ENCODE measurements at regions not wholly inside any gene's neighbourhood (a gene's known extent, or its start where the extent isn't known, plus 50 kb on each side); places are given as distances from the start of the nearest gene placed in this dataset.

DNA sequence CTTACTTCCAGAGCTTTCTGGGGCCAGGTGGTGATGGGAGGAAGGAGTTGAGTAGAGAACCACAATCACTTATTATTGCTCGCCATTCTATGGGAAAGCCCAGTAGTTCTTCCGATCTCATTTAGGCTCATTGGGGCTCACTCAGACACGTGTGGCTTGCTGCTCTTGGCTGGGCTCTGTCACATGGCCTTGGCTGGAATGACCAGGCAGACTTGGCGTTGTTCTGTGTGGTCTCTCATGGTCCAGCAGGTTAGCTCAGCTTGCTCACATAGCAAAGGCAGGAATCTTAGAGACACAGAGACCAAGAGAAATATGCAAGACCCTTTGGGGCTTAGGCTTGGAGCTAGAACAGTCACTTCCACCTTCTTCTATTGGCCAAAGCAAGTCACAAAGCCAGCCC lies 261.2 kb downstream of the LOXHD1 start:
- H3K27ac ChIP-seq: no peak overlapping the region
- WGBS, 2 donors: 92 to 95% methylated on average over 4 of the region's 4 CpGs
- TF ChIP-seq POLR2A (IDR thresholded peaks at IDR 0.05) (no peak), EP300 (IDR thresholded peaks at IDR 0.05) (no peak)
- TF ChIP-seq, protein P1, sequence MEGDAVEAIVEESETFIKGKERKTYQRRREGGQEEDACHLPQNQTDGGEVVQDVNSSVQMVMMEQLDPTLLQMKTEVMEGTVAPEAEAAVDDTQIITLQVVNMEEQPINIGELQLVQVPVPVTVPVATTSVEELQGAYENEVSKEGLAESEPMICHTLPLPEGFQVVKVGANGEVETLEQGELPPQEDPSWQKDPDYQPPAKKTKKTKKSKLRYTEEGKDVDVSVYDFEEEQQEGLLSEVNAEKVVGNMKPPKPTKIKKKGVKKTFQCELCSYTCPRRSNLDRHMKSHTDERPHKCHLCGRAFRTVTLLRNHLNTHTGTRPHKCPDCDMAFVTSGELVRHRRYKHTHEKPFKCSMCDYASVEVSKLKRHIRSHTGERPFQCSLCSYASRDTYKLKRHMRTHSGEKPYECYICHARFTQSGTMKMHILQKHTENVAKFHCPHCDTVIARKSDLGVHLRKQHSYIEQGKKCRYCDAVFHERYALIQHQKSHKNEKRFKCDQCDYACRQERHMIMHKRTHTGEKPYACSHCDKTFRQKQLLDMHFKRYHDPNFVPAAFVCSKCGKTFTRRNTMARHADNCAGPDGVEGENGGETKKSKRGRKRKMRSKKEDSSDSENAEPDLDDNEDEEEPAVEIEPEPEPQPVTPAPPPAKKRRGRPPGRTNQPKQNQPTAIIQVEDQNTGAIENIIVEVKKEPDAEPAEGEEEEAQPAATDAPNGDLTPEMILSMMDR (IDR thresholded peaks at IDR 0.05): no peak
- H3K36me3 ChIP-seq: no peaks in the 10 kb centered on the region
- H3K27me3 ChIP-seq: no peaks in the 10 kb centered on the region
- no peak overlapping the region for H3K4me3 ChIP-seq
- H3K9me3 ChIP-seq: no peaks in the 10 kb centered on the region
- no peaks in the 10 kb centered on the region for H3K4me1 ChIP-seq
- DNase-seq (ENCODE audit: low spot score in 2 of 2): no peak

DNA sequence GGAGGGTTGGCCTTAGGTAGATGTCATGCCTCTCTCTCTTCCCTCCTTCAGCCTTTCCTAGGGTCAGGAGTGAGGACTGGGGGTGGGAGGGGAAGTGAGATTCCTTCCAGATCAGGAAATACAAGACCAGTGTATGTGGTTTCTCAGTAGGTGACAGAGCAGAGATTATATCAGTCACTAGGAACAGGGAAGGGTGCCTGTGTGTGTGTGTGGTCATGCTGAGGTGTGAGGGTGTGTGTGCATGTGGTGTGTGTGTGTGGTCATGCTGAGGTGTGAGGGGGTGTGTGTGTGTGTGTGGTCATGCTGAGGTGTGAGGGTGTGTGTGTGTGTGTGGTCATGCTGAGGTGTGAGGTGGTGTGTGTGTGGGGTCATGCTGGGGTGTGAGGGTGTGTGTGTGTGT lies 259.8 kb downstream of the LOXHD1 start:
- H3K27me3 ChIP-seq: no peaks in the 10 kb centered on the region
- no peaks in the 10 kb centered on the region for H3K4me1 ChIP-seq
- H3K4me3 ChIP-seq: no peak overlapping the region
- no peaks in the 10 kb centered on the region for H3K9me3 ChIP-seq
- TF ChIP-seq, protein P1 (IDR thresholded peaks at IDR 0.05): no peak
- TF ChIP-seq POLR2A (IDR thresholded peaks at IDR 0.05) (no peak), EP300 (IDR thresholded peaks at IDR 0.05) (no peak)
- H3K36me3 ChIP-seq: no peaks in the 10 kb centered on the region
- DNase-seq (ENCODE audit: low spot score in 2 of 2): no peak
- no peak overlapping the region for H3K27ac ChIP-seq

DNA sequence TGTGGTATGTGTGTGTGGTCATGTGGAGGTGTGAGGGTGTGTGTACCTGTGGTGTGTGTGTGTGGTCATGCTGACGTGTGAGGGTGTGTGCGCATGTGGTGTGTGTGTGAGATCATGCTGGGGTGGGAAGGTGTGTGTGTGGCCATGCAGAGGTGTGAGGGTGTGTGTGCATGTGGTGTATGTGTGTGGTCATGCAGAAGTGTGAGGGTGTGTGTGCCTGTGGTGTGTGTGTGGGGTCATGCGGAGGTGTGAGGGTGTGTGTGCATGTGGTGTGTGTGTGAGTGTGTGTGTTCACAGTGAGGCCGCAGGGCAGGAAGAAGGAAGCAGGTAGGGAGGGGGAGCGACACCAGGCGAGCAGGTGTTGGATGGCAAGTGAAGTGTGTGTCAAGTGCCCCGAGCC lies 259.0 kb downstream of the LOXHD1 start:
- Histone ChIP-seq H3K4me3 (no peak overlapping the region), H3K27me3 (no peaks in the 10 kb centered on the region), H3K27ac (no peak overlapping the region), H3K4me1 (no peaks in the 10 kb centered on the region), H3K9me3 (no peaks in the 10 kb centered on the region), H3K36me3 (no peaks in the 10 kb centered on the region)
- TF ChIP-seq EP300 (IDR thresholded peaks at IDR 0.05): no peak
- TF ChIP-seq, protein P1 (IDR thresholded peaks at IDR 0.05): no peak
- DNase-seq (ENCODE audit: low spot score in 2 of 2): no peak
- WGBS, 2 donors: 91 to 94% methylated on average over 7 of the region's 7 CpGs

DNA sequence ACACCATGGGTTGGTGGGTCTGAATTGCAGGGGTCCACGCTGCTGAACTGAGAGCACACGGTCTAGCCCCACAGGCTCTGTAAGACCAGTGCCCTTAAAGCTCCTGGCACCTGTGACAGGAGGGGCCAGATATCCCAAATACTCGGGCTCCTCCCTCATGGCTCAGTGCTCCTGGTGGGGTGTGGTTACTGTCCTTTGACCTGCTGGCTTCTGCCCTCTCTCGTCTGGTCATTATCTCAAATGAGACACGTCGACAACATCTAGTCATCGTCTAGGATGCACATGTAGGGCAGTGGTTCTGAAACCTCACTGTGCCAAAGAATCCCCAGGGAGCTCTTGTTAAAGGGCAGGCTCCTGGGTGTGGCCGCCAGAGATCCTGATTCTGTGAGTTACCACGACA lies 258.4 kb downstream of the LOXHD1 start:
- H3K36me3 ChIP-seq: no peaks in the 10 kb centered on the region
- H3K4me1 ChIP-seq: no peaks in the 10 kb centered on the region
- no peak overlapping the region for H3K27ac ChIP-seq
- H3K27me3 ChIP-seq: no peaks in the 10 kb centered on the region
- H3K9me3 ChIP-seq: no peaks in the 10 kb centered on the region
- DNase-seq (ENCODE audit: low spot score in 2 of 2): no peak
- TF ChIP-seq, protein P1 (IDR thresholded peaks at IDR 0.05): no peak
- TF ChIP-seq POLR2A (IDR thresholded peaks at IDR 0.05) (no peak), EP300 (IDR thresholded peaks at IDR 0.05) (no peak)
- H3K4me3 ChIP-seq: no peak overlapping the region
- WGBS, 2 donors: 72 to 82% methylated on average over 8 to 9 of the region's 9 CpGs

DNA sequence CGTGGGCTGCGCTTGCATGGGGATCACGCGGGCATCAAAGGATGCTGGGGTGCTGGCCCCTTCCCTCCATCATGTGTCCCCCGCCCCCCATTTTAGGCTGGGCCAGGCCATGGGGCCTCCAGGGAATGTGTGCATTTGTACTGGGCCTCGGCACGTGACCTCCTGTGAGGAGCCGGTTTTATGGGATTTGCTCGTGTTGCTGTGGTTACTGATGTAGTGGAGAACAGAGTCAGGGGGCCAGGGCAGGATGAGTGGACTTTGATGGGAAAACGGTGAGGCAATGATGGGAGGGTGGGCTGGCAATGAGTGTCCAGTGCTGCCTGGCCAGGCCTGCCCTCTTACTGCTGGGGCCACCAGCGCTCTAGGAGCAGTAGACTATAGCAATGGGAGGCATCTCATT lies 257.7 kb downstream of the LOXHD1 start:
- no peak overlapping the region for H3K4me3 ChIP-seq
- no peaks in the 10 kb centered on the region for H3K4me1 ChIP-seq
- no peaks in the 10 kb centered on the region for H3K9me3 ChIP-seq
- no peak overlapping the region for H3K27ac ChIP-seq
- no peaks in the 10 kb centered on the region for H3K36me3 ChIP-seq
- TF ChIP-seq, protein P1 (IDR thresholded peaks at IDR 0.05): no peak
- TF ChIP-seq EP300 (IDR thresholded peaks at IDR 0.05) (no peak), POLR2A (IDR thresholded peaks at IDR 0.05) (no peak)
- DNase-seq (ENCODE audit: low spot score in 2 of 2): no peak
- no peaks in the 10 kb centered on the region for H3K27me3 ChIP-seq
- WGBS, 2 donors: 79 to 81% methylated on average over 10 to 11 of the region's 11 CpGs

Data from tibial nerve (tissue), 4 donors.